IPS-NIHi7 (cell line): ENCODE measurements at regions not wholly inside any gene's neighbourhood (a gene's known extent, or its start where the extent isn't known, plus 50 kb on each side); places are given as distances from the start of the nearest gene placed in this dataset.
"Not testable (repeated sequence)": the region's sequence is repeated elsewhere in the genome, so short reads cannot be mapped to it uniquely, and the experiment has no call there.

ENCODE experiments used
- DNase-seq: peaks from one replicate; pipeline ENCODE4 v3.0.0; 2012; ENCODE audit warnings: mixed read lengths; ENCODE audit errors: extremely low spot score

- no peak for DNase-seq
Measured at GRCh38 chr19:31037286-31037980, 311.8 kb downstream of the TSHZ3 start.

GRCh38 chr19:31031455-31031854 lies 317.8 kb downstream of the TSHZ3 start:
- not testable (repeated sequence) for DNase-seq

- no peak for DNase-seq
Measured at GRCh38 chr19:31023038-31023437, 326.2 kb downstream of the TSHZ3 start.

- no peak for DNase-seq
Measured at GRCh38 chr19:31018936-31019335, 330.3 kb downstream of the TSHZ3 start.

- DNase-seq = no peak
Measured at GRCh38 chr19:31015778-31016177, 333.5 kb downstream of the TSHZ3 start.

GRCh38 chr19:31014668-31015067 lies 334.6 kb downstream of the TSHZ3 start:
- no peak for DNase-seq

GRCh38 chr19:31013384-31014020 lies 335.7 kb downstream of the TSHZ3 start:
- no peak for DNase-seq

GRCh38 chr19:31002518-31003244 lies 346.6 kb downstream of the TSHZ3 start:
- DNase-seq = peak; percentile 22

GRCh38 chr19:31001991-31002390 lies 347.2 kb downstream of the TSHZ3 start:
- no peak for DNase-seq

GRCh38 chr19:31000913-31001312 lies 348.3 kb downstream of the TSHZ3 start:
- DNase-seq = no peak

- no peak for DNase-seq
Measured at GRCh38 chr19:30999726-31000125, 349.5 kb downstream of the TSHZ3 start.

GRCh38 chr19:30997222-30997621 lies 352.0 kb downstream of the TSHZ3 start:
- no peak for DNase-seq

- peak; percentile 9 for DNase-seq
Measured at GRCh38 chr19:30978639-30979038, 370.6 kb downstream of the TSHZ3 start.

- no peak for DNase-seq
Measured at GRCh38 chr19:30969591-30969990, 379.6 kb downstream of the TSHZ3 start.

- no peak for DNase-seq
Measured at GRCh38 chr19:30968841-30969399, 380.3 kb downstream of the TSHZ3 start.

- DNase-seq = peak; percentile 21
Measured at GRCh38 chr19:30968210-30968609, 381.0 kb downstream of the TSHZ3 start.

GRCh38 chr19:30966486-30966885 lies 382.8 kb downstream of the TSHZ3 start:
- DNase-seq = no peak

- DNase-seq = no peak
Measured at GRCh38 chr19:30959011-30959410, 390.2 kb downstream of the TSHZ3 start.

- DNase-seq = no peak
Measured at GRCh38 chr19:30955112-30956104, 393.8 kb downstream of the TSHZ3 start.

GRCh38 chr19:30944276-30944932 lies 404.8 kb downstream of the TSHZ3 start:
- DNase-seq = not testable (repeated sequence)
